ENCODE measurements at regions not wholly inside any gene's neighbourhood (a gene's known extent, or its start where the extent isn't known, plus 50 kb on each side); places are given as distances from the start of the nearest gene placed in this dataset.

- TF ChIP-seq ZFP3 (CRISPR knock-in tag; IDR thresholded peaks at IDR 0.05), result no peak
- TF ChIP-seq ISL1 (CRISPR knock-in tag; IDR thresholded peaks at IDR 0.05), result no peak
- TF ChIP-seq ZFP30 (CRISPR knock-in tag; IDR thresholded peaks at IDR 0.05), result no peak
- no peak for TF ChIP-seq ARNTL (CRISPR knock-in tag; IDR thresholded peaks at IDR 0.05; ENCODE audit: borderline replicate concordance, low read depth)
- no peak for TF ChIP-seq TCF4 (CRISPR knock-in tag; IDR thresholded peaks at IDR 0.05; ENCODE audit: borderline replicate concordance)
- TF ChIP-seq CSRNP3 (CRISPR knock-in tag; IDR thresholded peaks at IDR 0.05), result no peak
- TF ChIP-seq ZNF8 (CRISPR knock-in tag; IDR thresholded peaks at IDR 0.05), result no peak
- no peak for TF ChIP-seq CREB5 (CRISPR knock-in tag; IDR thresholded peaks at IDR 0.05; ENCODE audit: low read depth)
- no peak for TF ChIP-seq GLIS3 (CRISPR knock-in tag; IDR thresholded peaks at IDR 0.05)
- TF ChIP-seq POU6F1 (CRISPR knock-in tag; IDR thresholded peaks at IDR 0.05; ENCODE audit: borderline replicate concordance, low read depth), result no peak
- no peak for TF ChIP-seq CSDC2 (CRISPR knock-in tag; IDR thresholded peaks at IDR 0.05)
- TF ChIP-seq BACH2 (CRISPR knock-in tag; IDR thresholded peaks at IDR 0.05; ENCODE audit: borderline replicate concordance), result no peak
- no peak for TF ChIP-seq ZNF70 (CRISPR knock-in tag; IDR thresholded peaks at IDR 0.05)
- no peak for TF ChIP-seq PATZ1 (CRISPR knock-in tag; IDR thresholded peaks at IDR 0.05; ENCODE audit: borderline replicate concordance)
These were observed 617.8 kb downstream of the MMUT start for GRCh38 chr6:48845219-48845618.

Measured in SK-N-SH treated with all-trans-retinoic acid at 6 μM for 48 hours (cell line).